ENCODE measurements at regions not wholly inside any gene's neighbourhood (a gene's known extent, or its start where the extent isn't known, plus 50 kb on each side); places are given as distances from the start of the nearest gene placed in this dataset.

GRCh38 chr3:34264337-34265041, 466.1 kb downstream of the PDCD6IP start:
- TF ChIP-seq CTCF (IDR thresholded peaks at IDR 0.05; ENCODE audit: poor library complexity, severe bottlenecking) (no peak), RAD21 (conservative IDR thresholded peaks at IDR 0.05) (no peak), MXI1 (conservative IDR thresholded peaks at IDR 0.05; ENCODE audit: poor library complexity, severe bottlenecking) (no peak), POLR2AphosphoS5 (IDR thresholded peaks at IDR 0.05) (no peak), EP300 (conservative IDR thresholded peaks at IDR 0.05; ENCODE audit: poor library complexity, severe bottlenecking) (no peak)

Data from neural cell (in vitro differentiated cells).